Loucy (cell line): ENCODE measurements at regions not wholly inside any gene's neighbourhood (a gene's known extent, or its start where the extent isn't known, plus 50 kb on each side); places are given as distances from the start of the nearest gene placed in this dataset.

ENCODE experiments used
- H2AFZ ChIP-seq: fragments of 200-600 bp; sonication (generic); 2 replicates; pipeline ENCODE4 v1.6.0; 2016; ENCODE audit warnings: antibody characterized with exemption, mild to moderate bottlenecking, low read length, moderate library complexity
- H3F3A ChIP-seq: fragments of 200-600 bp; 2 replicates; pipeline ENCODE4 v1.6.0; 2016; ENCODE audit warnings: antibody characterized with exemption, low read depth, mild to moderate bottlenecking
- H3K27me3 ChIP-seq: fragments of 200-600 bp; sonication (generic); 2 replicates; pipeline ENCODE4 v1.6.1; 2014; ENCODE audit warnings: low read length, mild to moderate bottlenecking; ENCODE audit not compliant: insufficient read depth, poor library complexity, severe bottlenecking
- H3K36me3 ChIP-seq: fragments of 200-600 bp; sonication (generic); 2 replicates; pipeline ENCODE4 v1.6.1; 2016; ENCODE audit warnings: low read length; ENCODE audit not compliant: insufficient read depth
- H3K4me1 ChIP-seq: fragments of 200-600 bp; sonication (generic); 2 replicates; pipeline ENCODE4 v1.5.1; 2014; ENCODE audit warnings: low read length, mild to moderate bottlenecking; ENCODE audit not compliant: insufficient read depth, poor library complexity, severe bottlenecking
- H3K4me2 ChIP-seq: fragments of 200-600 bp; sonication (generic); 2 replicates; pipeline ENCODE4 v1.6.0; 2014; ENCODE audit warnings: antibody characterized with exemption, low read length, low read depth, mild to moderate bottlenecking; ENCODE audit not compliant: poor library complexity, severe bottlenecking
- H3K4me3 ChIP-seq: fragments of 200-600 bp; sonication (generic); 2 replicates; pipeline ENCODE4 v1.5.1; 2014; ENCODE audit warnings: low read length, mild to moderate bottlenecking, mixed read lengths; ENCODE audit not compliant: poor library complexity, severe bottlenecking
- H3K79me2 ChIP-seq: fragments of 200-600 bp; sonication (generic); 2 replicates; pipeline ENCODE4 v1.6.1; 2014; ENCODE audit warnings: low read length; ENCODE audit not compliant: insufficient read depth
- H3K9ac ChIP-seq: fragments of 200-600 bp; sonication (generic); 2 replicates; pipeline ENCODE4 v1.6.0; 2014; ENCODE audit warnings: mild to moderate bottlenecking, low read depth, low read length, moderate library complexity; ENCODE audit not compliant: poor library complexity, severe bottlenecking
- H3K9me2 ChIP-seq: fragments of 200-600 bp; sonication (generic); replicated peaks from 2 replicates; pipeline ENCODE4 v1.6.1; 2016; ENCODE audit warnings: low read depth, low read length, mixed read lengths
- H3K9me3 ChIP-seq: fragments of 200-600 bp; sonication (generic); 2 replicates; pipeline ENCODE4 v1.6.1; 2014; ENCODE audit warnings: mild to moderate bottlenecking, antibody characterized with exemption, low read length, low read depth; ENCODE audit not compliant: insufficient read depth
- H4K20me1 ChIP-seq: fragments of 200-600 bp; sonication (generic); 2 replicates; pipeline ENCODE4 v1.6.0; 2014; ENCODE audit warnings: antibody characterized with exemption, low read length, mild to moderate bottlenecking; ENCODE audit not compliant: insufficient read depth, poor library complexity, severe bottlenecking
- EZH2phosphoT487 ChIP-seq: fragments of 200-600 bp; IDR thresholded peaks from 2 replicates; pipeline ENCODE4 v1.6.1; 2018; ENCODE audit warnings: antibody characterized with exemption, mild to moderate bottlenecking, moderate library complexity, borderline replicate concordance
- TF ChIP-seq, protein P1 (sequence below): fragments of 200-600 bp; sonication (generic); conservative IDR thresholded peaks from 2 replicates; pipeline ENCODE4 v1.5.1; 2014; ENCODE audit warnings: mild to moderate bottlenecking, antibody characterized with exemption, low read length

DNA sequence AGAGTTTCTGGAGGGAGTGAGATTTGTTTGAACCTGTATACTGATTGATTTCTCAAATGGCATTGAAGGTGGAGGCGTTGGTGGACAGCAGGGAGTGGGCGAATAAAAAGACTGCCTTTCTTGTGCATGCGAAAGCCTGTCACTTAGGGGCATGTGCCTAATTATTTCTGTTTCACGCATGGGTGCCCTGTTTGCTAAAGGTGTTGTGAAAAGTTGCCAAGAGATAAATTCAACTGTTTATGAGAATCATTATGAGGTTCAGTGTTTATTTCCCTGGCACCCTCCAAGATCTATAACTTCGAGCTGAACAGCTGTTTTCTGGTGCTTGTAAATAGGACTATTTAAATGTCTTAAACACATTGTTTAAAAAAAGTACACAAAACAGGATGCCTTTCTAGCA is 67.4 kb upstream of the DMRTA1 start:
- no peaks in the 10 kb centered on the region for H3K79me2 ChIP-seq
- no peak for TF ChIP-seq EZH2phosphoT487
- TF ChIP-seq, protein P1, sequence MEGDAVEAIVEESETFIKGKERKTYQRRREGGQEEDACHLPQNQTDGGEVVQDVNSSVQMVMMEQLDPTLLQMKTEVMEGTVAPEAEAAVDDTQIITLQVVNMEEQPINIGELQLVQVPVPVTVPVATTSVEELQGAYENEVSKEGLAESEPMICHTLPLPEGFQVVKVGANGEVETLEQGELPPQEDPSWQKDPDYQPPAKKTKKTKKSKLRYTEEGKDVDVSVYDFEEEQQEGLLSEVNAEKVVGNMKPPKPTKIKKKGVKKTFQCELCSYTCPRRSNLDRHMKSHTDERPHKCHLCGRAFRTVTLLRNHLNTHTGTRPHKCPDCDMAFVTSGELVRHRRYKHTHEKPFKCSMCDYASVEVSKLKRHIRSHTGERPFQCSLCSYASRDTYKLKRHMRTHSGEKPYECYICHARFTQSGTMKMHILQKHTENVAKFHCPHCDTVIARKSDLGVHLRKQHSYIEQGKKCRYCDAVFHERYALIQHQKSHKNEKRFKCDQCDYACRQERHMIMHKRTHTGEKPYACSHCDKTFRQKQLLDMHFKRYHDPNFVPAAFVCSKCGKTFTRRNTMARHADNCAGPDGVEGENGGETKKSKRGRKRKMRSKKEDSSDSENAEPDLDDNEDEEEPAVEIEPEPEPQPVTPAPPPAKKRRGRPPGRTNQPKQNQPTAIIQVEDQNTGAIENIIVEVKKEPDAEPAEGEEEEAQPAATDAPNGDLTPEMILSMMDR = no peak
- no peaks in the 10 kb centered on the region for H3K9me2 ChIP-seq
- no peak overlapping the region for H3K9ac ChIP-seq
- no peaks in the 10 kb centered on the region for H4K20me1 ChIP-seq
- no peaks in the 10 kb centered on the region for H3F3A ChIP-seq
- H3K4me2 ChIP-seq = no peak overlapping the region
- H3K27me3 ChIP-seq = no peaks in the 10 kb centered on the region
- H3K9me3 ChIP-seq = no peaks in the 10 kb centered on the region
- H3K4me1 ChIP-seq = no peaks in the 10 kb centered on the region
- no peaks in the 10 kb centered on the region for H3K36me3 ChIP-seq
- no peak overlapping the region for H2AFZ ChIP-seq
- no peak overlapping the region for H3K4me3 ChIP-seq

DNA sequence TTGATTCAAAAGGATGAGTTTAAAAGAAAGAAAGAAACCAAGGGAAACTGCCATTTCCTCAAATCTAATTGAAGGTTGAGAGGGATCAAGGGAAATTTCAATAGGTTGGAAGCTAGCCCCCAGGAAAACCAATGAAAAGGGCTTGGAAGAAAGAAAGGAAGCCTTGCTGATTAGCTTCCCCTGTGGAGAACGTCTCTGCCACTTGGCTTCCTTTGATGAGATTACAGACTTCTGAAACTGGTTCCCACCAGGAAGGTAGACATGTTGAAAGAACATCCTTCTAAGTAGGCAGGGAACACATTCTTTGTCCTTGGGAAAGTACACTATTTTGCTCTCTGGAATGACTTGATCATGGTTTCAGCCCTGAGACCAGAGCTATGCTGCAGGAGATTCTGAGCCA is 65.5 kb upstream of the DMRTA1 start:
- TF ChIP-seq, protein P1 = no peak
- no peak for TF ChIP-seq EZH2phosphoT487
- no peaks in the 10 kb centered on the region for H3K9me2 ChIP-seq
- no peaks in the 10 kb centered on the region for H3K36me3 ChIP-seq

DNA sequence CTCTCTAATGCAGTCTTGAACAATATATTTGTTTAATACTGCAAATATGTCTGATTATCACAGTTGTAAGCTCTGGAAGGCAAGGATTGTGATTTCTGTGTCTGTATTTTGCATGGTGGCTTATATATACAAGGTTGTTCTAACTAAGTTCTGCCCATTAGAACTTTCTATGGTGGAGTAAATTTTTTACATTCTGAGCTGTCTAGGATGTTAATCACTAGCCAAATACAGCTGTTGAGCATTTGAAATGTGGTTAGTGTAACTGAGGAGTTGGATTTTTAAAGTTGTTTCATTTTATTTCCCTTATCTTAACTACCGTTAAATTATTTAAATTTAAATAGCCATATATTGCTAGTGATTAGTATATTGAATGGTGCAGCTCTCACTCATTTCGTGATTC is 64.3 kb upstream of the DMRTA1 start:
- TF ChIP-seq, protein P1 = no peak
- TF ChIP-seq EZH2phosphoT487 = no peak
- Histone ChIP-seq H2AFZ (no peak overlapping the region), H3K79me2 (no peaks in the 10 kb centered on the region), H3K27me3 (no peaks in the 10 kb centered on the region), H3K4me3 (no peak overlapping the region), H3K9me2 (no peaks in the 10 kb centered on the region), H3K9ac (no peak overlapping the region), H3K4me1 (no peaks in the 10 kb centered on the region), H3F3A (no peaks in the 10 kb centered on the region), H3K4me2 (no peak overlapping the region), H3K9me3 (no peaks in the 10 kb centered on the region), H4K20me1 (no peaks in the 10 kb centered on the region), H3K36me3 (no peaks in the 10 kb centered on the region)

More for the DNA sequence above, 65.5 kb upstream of the DMRTA1 start:
- H3K9ac ChIP-seq = no peak overlapping the region
- H3K9me3 ChIP-seq = no peaks in the 10 kb centered on the region
- H3K4me1 ChIP-seq = no peaks in the 10 kb centered on the region
- no peak overlapping the region for H3K4me2 ChIP-seq
- no peak overlapping the region for H3K4me3 ChIP-seq
- no peak overlapping the region for H2AFZ ChIP-seq
- H3K79me2 ChIP-seq = no peaks in the 10 kb centered on the region
- no peaks in the 10 kb centered on the region for H3F3A ChIP-seq
- no peaks in the 10 kb centered on the region for H3K27me3 ChIP-seq
- H4K20me1 ChIP-seq = no peaks in the 10 kb centered on the region
